Natural killer cell (primary cell): ENCODE measurements at regions not wholly inside any gene's neighbourhood (a gene's known extent, or its start where the extent isn't known, plus 50 kb on each side); places are given as distances from the start of the nearest gene placed in this dataset.

Experiments used
- ATAC-seq, 3 donors: fragments of 150-1000 bp in 2 of 3; fragments of 200-7000 bp in 1 of 3; cut with Tn5 transposase; 1 replicate in 1 of 3; 2 replicates in 2 of 3; pipeline ENCODE4 v1.10.0; 2021; ENCODE audit warnings: mild to moderate bottlenecking in 2 of 3, moderate library complexity in 2 of 3
- DNase-seq, 2 donors: peaks; one replicate each; pipeline versions ENCODE4 v3.0.0 to v3.0.0-alpha.2; 2013 to 2021; ENCODE audit warnings: mixed read lengths in 1 of 2
- H3K27ac ChIP-seq: one replicate; pipeline ENCODE4 v1.5.1; 2013; ENCODE audit warnings: mild to moderate bottlenecking, low read length
- H3K27me3 ChIP-seq: one replicate; pipeline ENCODE4 v1.6.1; 2013; ENCODE audit warnings: low read length; ENCODE audit not compliant: control insufficient read depth, insufficient read depth
- H3K36me3 ChIP-seq: one replicate; pipeline ENCODE4 v1.6.1; 2013; ENCODE audit warnings: low read length; ENCODE audit not compliant: control insufficient read depth, insufficient read depth
- H3K4me1 ChIP-seq: one replicate; pipeline ENCODE4 v1.6.1; 2013; ENCODE audit warnings: low read length; ENCODE audit not compliant: control insufficient read depth, insufficient read depth
- H3K4me3 ChIP-seq: one replicate; pipeline ENCODE4 v1.5.1; 2013; ENCODE audit warnings: low read length
- H3K9me3 ChIP-seq: one replicate; pipeline ENCODE4 v1.6.1; 2013; ENCODE audit warnings: low read length; ENCODE audit not compliant: control insufficient read depth, insufficient read depth
- H3K27ac Mint-ChIP-seq, 2 donors: one replicate each; pipeline ENCODE4 v1.8.0; 2022; ENCODE audit warnings: mild to moderate bottlenecking in 2 of 2, mixed read lengths in 2 of 2, moderate library complexity in 1 of 2
- H3K27me3 Mint-ChIP-seq, 2 donors: one replicate each; pipeline ENCODE4 v1.8.0; 2022; ENCODE audit warnings: low read depth in 2 of 2, mixed read lengths in 2 of 2
- H3K36me3 Mint-ChIP-seq: one replicate; pipeline ENCODE4 v1.8.0; 2022; ENCODE audit warnings: mixed read lengths
- H3K4me1 Mint-ChIP-seq, 2 donors: one replicate each; pipeline ENCODE4 v1.8.0; 2022; ENCODE audit warnings: mixed read lengths in 2 of 2
- H3K4me3 Mint-ChIP-seq: one replicate; pipeline ENCODE4 v1.8.0; 2022; ENCODE audit warnings: mild to moderate bottlenecking, moderate library complexity, mixed read lengths
- H3K9me3 Mint-ChIP-seq, 2 donors: one replicate each; pipeline ENCODE4 v1.8.0; 2022; ENCODE audit warnings: mixed read lengths in 2 of 2
- WGBS: methylation state at CpG from one replicate; pipeline ENCODE4 v1.1.7; 2013; ENCODE audit warnings: missing lambda C conversion rate; ENCODE audit not compliant: insufficient coverage; 5-methylcytosine and 5-hydroxymethylcytosine counted together
- intact Hi-C: fragments of 100-400 bp; cut with micrococcal nuclease; formaldehyde crosslinking; loops from one replicate; pipeline ENCODE4 v1.14.2; 2022
- TF ChIP-seq, protein P1 (sequence below): fragments of 200-600 bp; IDR thresholded peaks from one replicate; pipeline ENCODE4 v1.8.0; 2022; ENCODE audit warnings: antibody characterized with exemption

DNA sequence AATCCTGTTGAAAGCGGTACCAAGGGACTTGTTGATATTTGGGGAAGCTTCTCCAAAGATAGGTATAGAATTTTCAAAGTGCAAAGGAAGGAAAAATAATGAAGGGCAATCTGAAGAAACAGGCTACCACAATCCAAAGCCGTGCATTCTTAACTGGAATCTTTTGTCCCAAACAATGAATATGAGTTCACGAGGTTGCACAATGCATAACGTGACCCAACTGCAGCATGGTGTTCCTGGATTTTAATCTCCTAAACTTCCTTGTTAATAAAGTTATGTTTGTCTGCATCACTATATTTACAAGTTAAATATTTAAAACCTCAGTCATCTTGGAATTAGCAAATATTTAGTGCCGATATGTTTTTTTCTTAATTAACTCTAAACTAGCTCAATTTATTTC, 203.7 kb downstream of the WDR11 start:
- no peaks in the 10 kb centered on the region for H3K36me3 ChIP-seq
- DNase-seq, result no peak
- no peaks in the 10 kb centered on the region for H3K36me3 Mint-ChIP-seq
- H3K27ac Mint-ChIP-seq, result no peak overlapping the region
- TF ChIP-seq, protein P1, sequence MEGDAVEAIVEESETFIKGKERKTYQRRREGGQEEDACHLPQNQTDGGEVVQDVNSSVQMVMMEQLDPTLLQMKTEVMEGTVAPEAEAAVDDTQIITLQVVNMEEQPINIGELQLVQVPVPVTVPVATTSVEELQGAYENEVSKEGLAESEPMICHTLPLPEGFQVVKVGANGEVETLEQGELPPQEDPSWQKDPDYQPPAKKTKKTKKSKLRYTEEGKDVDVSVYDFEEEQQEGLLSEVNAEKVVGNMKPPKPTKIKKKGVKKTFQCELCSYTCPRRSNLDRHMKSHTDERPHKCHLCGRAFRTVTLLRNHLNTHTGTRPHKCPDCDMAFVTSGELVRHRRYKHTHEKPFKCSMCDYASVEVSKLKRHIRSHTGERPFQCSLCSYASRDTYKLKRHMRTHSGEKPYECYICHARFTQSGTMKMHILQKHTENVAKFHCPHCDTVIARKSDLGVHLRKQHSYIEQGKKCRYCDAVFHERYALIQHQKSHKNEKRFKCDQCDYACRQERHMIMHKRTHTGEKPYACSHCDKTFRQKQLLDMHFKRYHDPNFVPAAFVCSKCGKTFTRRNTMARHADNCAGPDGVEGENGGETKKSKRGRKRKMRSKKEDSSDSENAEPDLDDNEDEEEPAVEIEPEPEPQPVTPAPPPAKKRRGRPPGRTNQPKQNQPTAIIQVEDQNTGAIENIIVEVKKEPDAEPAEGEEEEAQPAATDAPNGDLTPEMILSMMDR, result no peak
- WGBS, result 89% methylated on average over 4 of the region's 5 CpGs
- no peaks in the 10 kb centered on the region for H3K9me3 ChIP-seq
- no peaks in the 10 kb centered on the region for H3K4me1 ChIP-seq
- H3K27me3 ChIP-seq, result no peaks in the 10 kb centered on the region
- no peaks in the 10 kb centered on the region for H3K4me1 Mint-ChIP-seq
- no peak for ATAC-seq
- H3K27me3 Mint-ChIP-seq, result peaks cover 9 to 18% of the 10 kb centered on the region in 2 donors
- intact Hi-C loops, result no loop called here
- H3K27ac ChIP-seq, result no peak overlapping the region
- no peaks in the 10 kb centered on the region for H3K9me3 Mint-ChIP-seq
- no peak overlapping the region for H3K4me3 Mint-ChIP-seq
- H3K4me3 ChIP-seq, result no peak overlapping the region

DNA sequence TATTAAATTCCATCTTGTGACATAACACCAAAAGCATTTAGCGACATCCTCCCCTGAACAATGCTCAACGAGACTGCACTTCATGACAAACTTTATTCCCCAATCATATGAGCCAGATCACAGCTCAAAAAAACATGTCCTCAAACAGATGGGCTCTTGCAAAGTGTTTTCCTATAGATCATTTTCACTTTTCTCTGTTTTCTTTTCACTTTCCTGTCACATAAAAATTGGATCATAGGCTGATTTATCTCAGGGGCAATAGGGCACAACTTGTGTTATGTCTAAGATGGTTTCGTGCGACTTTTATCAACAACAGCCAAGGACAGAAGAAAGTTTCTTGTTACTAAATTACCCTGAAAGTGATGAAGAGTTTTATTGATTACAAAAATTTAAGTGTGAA, 206.1 kb downstream of the WDR11 start:
- H3K27ac Mint-ChIP-seq, result no peak overlapping the region
- no peaks in the 10 kb centered on the region for H3K36me3 Mint-ChIP-seq
- TF ChIP-seq, protein P1, result no peak
- Histone ChIP-seq H3K9me3 (no peaks in the 10 kb centered on the region), H3K4me1 (no peaks in the 10 kb centered on the region), H3K27ac (no peak overlapping the region), H3K4me3 (no peak overlapping the region), H3K36me3 (no peaks in the 10 kb centered on the region), H3K27me3 (no peaks in the 10 kb centered on the region)
- no peak overlapping the region for H3K4me3 Mint-ChIP-seq
- intact Hi-C loops, result no loop called here
- WGBS, result 93% methylated on average over 4 of the region's 4 CpGs
- ATAC-seq, result no peak
- H3K27me3 Mint-ChIP-seq, result peaks cover 8 to 11% of the 10 kb centered on the region in 2 donors
- no peaks in the 10 kb centered on the region for H3K9me3 Mint-ChIP-seq
- DNase-seq, result no peak
- no peaks in the 10 kb centered on the region for H3K4me1 Mint-ChIP-seq

DNA sequence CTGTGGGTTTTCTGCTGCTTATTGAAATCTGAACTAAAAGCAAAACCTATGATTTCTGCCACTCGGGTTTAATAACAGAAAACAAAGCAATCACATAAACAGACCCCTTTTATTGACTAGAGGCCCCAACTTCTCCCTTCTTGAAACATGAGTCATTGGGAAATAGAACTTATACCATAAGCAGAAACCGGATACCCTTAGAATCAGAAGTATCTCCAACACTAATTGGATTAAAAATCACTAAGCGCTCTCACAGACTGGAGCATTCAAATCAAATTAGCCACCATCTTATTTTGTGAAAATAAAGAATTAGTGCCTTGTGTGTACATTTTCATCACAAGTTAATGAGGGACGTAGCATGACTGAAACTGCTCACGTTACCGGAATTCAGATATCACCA, 206.9 kb downstream of the WDR11 start:
- H3K4me1 ChIP-seq, result no peaks in the 10 kb centered on the region
- ATAC-seq, result no peak
- Mint-ChIP-seq H3K36me3 (no peaks in the 10 kb centered on the region), H3K27me3 (peaks cover 8 to 11% of the 10 kb centered on the region in 2 donors), H3K4me1 (no peaks in the 10 kb centered on the region), H3K27ac (no peak overlapping the region), H3K4me3 (no peak overlapping the region), H3K9me3 (no peaks in the 10 kb centered on the region)
- WGBS, result 75% methylated on average over 2 of the region's 6 CpGs
- H3K27ac ChIP-seq, result no peak overlapping the region
- intact Hi-C loops, result no loop called here
- no peak overlapping the region for H3K4me3 ChIP-seq
- H3K9me3 ChIP-seq, result no peaks in the 10 kb centered on the region
- TF ChIP-seq, protein P1, result no peak
- DNase-seq, result no peak
- H3K27me3 ChIP-seq, result no peaks in the 10 kb centered on the region
- no peaks in the 10 kb centered on the region for H3K36me3 ChIP-seq

GRCh38 chr10:121059351-121059750, 208.2 kb downstream of the WDR11 start:
- Mint-ChIP-seq H3K9me3 (no peaks in the 10 kb centered on the region), H3K36me3 (no peaks in the 10 kb centered on the region), H3K27ac (no peak overlapping the region), H3K27me3 (peaks cover 8 to 11% of the 10 kb centered on the region in 2 donors), H3K4me1 (no peaks in the 10 kb centered on the region), H3K4me3 (no peak overlapping the region)
- WGBS, result 80% methylated on average over 4 of the region's 4 CpGs
- no peaks in the 10 kb centered on the region for H3K4me1 ChIP-seq
- H3K27me3 ChIP-seq, result no peaks in the 10 kb centered on the region
- intact Hi-C loops, result no loop called here
- H3K9me3 ChIP-seq, result no peaks in the 10 kb centered on the region
- no peaks in the 10 kb centered on the region for H3K36me3 ChIP-seq
- ATAC-seq, result no peak
- no peak overlapping the region for H3K4me3 ChIP-seq
- TF ChIP-seq, protein P1, result no peak
- DNase-seq, result no peak
- no peak overlapping the region for H3K27ac ChIP-seq
